Left hindlimb (tissue), 1 donor: ENCODE measurements at regions not wholly inside any gene's neighbourhood (a gene's known extent, or its start where the extent isn't known, plus 50 kb on each side); places are given as distances from the start of the nearest gene placed in this dataset.
"Not testable (repeated sequence)": the region's sequence is repeated elsewhere in the genome, so short reads cannot be mapped to it uniquely, and the experiment has no call there.

ENCODE experiments used
- DNase-seq: peaks from one replicate; pipeline ENCODE4 v3.0.0-alpha.2; 2018

DNA sequence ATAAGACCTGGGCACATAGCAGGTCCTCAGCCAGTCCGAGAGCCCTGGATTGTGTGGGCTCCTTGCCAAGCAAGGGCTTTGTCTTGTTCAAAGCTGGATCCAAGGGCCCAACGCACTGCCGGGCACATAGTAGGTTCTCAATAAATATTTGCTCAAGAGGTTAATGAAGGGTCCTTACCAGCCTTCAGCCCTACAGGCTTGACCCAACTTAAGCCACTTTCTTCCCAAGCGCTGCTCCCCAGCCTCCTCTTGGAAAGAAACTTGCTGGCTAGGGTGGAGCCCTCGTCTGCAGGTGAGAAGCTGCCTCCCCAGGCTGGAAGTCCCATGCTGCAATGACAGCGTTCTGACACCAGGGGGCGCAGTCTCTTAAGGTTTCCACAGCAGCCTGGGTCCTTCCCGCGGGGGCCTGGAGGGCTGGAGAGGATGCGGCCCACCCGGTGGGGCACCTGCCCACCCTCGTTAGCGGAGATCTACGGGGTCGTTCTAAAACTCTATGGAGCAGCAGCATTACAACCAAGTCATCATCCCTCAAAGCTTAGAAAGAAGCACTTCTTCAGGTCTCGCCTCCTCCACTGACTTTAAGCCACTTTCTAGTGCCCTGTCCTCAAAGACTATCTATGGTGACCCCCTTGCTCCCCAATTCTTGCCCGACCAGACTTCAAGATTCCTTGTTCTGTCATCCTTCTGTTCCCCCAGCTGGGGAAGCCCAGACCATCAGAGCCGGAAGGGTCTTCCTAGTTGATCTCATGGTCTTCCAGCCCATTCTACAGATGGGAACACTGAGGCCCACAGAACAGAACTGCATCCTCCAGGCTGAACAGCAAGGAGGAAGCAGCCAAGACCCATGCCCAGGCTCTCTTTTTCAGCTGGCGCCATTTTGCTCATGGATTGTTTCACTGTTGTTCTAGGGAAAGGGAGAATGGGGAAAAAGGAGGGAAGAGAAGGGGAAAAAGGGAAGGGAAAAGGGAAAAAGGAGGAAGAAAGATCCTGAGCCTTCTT is 115.4 kb downstream of the LHX2 start:
- peak; percentile 75 for DNase-seq

DNA sequence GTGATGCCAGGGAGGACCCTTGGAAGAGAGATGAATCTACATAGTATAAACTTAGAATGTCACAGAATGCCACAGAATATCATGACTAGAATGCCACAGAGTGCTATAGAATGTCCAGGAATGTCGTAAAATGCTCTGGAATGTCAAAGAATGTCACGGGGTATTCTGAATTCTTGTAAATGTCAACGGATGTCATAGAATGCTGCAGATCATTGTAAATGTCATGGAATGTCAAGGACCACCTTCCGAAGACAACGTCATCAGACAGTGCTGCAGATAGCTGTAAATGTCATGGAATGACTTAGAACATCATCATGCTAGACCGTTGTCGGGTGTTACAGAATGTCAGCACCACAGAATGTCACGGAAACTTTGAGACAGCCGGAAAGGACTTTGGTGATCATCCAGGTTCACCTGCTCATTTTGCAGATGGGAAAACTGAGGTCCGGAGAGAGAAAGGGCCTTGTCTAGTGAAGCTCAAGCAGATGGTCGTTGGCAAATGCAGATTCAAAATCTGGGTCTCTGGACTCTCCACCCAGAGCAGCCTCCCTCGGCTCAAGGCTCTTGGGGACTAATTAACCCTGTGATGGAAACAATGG is 117.1 kb downstream of the LHX2 start:
- DNase-seq: no peak

DNA sequence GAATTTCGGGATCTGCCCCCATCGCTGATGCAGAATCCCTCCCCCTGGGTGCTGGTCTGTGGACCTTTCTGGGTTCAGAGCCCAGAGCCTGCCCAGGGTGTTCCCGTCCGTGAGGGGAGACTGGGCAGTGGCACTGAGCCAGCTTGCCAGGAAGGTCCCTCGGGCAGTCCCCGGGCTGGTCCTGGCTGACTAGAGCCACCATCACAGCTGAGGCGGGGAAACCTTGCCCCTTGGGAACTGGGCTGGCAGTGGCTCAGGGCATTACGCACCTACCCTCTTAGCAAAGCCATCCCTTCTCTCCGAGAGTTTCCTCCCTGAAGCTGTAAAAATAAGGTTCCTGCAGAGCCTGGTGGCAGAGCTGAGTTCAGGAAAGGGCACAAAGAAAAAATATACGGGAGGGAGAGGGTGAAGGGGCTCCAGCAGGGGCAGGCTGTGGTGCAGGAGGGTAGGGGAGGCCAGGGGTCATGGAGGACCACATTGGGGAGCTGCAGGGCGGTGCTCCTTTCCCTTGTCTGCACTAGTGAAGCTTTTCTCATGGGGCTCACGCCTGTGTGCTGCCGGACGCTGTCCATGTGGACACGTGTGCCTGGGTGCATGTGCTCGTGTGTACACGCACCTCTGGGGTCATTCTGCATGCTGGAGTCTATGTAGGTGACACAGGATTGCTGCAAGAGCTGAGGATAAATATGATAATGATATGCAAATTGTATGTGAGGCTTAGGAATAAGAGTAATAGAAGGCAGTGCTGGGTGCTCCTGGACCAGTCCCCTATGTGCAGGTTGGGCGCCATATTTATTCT is 118.9 kb downstream of the LHX2 start:
- DNase-seq: no peak

DNA sequence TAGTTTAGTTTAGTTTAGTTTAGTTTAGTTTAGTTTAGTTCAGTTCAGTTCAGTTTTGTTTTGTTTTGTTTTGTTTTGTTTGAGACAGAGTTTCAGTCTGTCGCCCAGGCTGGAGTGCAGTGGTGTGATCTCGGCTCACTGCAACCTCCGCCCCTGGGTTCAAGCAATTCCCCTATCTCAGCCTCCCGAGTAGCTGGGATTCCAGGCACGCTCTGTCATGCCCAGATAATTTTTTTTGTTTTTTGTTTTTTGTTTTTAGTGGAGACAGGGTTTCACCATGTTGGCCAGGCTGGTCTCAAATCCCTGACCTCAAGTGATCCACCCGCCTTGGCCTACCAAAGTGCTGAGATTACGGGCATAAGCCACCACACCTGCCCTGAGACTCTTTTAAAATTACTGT is 120.0 kb downstream of the LHX2 start:
- DNase-seq: not testable (repeated sequence)

DNA sequence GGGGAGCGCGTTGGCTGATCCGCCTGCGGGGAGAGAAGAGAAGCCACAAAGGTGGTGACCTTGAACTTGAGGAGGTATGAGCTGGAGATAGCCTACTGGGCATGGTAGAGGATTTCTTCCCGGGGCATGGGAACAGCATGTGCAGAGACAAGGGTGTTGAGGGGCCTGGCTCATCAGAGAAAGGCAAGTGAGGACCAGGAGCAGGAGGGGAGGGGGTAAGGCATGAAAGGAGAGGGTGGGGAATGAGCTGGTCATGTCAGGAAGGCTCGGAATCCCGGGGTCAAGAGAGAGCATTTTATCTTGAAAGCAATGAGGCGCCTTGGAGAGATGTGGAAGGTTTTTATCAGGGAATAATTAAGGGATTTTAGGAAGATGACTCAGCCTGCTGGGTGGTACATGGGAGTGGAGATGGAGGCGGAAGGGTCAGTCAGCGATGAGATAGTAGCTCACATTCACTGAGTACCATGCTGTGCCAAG is 121.1 kb downstream of the LHX2 start:
- DNase-seq: no peak

DNA sequence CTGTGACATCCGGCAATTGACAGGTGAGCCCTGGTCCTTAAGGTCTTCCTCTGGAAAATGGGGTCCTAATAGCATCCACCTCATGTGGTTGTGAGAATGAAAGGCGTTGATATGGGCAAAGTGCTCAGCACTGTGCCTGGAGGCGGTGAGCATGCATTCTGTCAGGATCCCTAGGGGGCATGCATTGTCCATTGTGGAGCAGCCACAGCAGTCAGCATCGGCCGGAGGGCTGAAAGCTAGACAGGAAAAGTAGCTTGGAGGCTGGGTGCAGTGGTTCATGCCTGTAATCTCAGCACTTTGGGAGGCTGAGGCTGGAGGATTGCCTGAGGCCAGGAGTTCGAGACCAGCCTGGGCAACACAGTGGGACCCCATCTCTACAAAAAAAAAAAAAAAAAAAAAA is 122.2 kb downstream of the LHX2 start:
- no peak for DNase-seq

DNA sequence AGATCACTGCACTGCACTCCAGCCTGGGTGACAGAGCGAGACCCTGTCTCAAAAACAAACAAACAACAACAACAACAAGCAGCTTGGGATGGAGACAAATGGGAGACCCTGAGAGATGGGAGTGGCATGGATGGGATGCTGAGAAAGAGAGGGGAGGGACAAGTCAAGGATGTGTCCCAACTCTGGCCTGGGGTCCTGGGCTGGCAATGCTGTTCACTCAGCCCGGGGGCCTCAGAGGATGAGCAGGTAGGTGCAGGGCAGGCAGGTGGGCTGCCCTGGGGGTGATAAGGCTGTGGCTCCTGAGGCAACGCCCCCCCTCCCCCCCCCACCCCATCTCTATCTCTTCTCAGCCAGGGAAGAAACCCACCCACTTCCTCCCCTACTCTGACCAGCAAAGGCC is 123.0 kb downstream of the LHX2 start:
- DNase-seq: no peak

DNA sequence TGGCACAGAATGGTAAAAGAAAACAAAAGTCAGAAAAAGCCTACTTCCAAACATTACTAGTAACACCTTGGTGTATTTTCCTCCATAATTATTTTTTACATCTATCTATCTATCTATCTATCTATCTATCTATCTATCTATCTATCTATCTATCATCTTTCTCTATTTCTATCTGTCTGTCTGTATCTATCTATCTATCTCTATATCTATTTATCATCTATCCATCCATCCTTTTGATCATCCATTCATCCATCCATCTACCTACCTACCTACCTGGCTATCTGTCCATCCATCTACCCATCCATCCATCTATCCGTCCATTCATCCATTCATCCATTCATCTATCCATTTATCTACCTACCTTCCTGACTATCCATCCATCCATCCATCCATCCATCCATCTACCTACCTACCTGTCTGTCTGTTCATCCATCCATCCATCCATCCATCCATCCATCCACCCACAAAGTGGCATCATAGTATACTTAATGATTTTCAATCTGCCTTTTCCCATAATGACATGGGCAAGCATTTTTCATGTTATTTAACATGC is 121.9 kb upstream of the NEK6 start:
- DNase-seq: no peak

DNA sequence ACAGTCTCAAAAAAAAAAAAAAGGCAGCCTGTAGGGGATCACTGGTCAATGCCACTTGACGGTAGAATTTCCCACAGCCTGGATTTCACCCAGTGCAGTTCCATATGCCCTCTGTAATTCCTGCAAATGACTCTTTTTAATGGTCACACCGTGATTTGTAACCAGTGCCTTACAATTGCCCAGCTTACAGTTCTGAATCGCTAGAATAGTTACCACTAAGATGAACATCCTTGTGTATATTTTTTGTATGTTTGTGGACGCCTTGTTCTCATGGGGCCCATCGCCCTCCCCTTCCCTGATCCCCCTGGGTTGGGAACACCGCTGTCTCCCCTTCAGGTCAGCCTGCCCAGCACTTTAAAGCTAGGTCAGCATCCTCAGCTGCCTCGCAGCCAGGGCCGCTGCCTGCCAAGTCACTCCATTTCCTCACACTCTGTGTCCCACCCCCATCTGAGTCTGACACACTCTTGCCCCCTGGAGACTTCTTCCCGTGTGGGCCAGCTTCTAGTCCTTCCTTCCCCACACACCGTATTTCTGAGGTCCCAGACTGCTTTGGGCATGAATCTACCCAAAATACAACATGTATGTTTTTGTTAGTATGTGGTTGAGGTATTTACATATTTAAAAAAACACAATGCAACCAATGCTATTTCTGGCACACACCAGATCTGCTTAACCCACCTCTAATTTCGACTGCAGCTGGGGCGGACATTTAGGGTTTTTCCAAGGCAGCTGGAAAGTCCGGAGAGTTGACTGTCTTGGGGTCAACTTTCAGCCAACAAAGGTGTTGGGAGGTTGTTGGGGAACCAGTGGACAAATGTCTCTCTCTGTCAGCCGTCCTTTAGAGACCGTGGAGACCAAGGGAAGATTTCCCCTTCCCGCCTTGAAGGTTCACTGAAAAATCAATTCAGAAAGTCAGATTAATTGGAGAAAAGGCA is 120.5 kb upstream of the NEK6 start:
- no peak for DNase-seq

DNA sequence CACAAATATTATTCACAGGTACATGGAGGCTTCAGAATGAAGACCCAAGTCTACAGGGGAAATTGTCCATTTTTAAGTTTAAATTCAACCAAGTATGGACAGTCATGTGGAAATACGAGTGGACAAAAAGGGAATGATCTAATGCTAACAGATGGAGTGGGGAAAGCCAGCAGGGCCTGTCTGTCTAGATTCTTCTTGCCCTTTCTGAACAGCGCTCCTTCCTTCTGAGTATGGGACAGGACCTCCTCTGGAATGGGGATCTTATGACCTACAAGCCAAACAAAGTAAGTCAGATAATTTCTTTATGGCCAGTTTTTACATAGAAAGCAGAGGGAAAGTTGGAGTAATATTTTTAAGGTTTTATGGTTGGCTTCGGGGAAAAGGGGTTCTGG is 119.8 kb upstream of the NEK6 start:
- no peak for DNase-seq

DNA sequence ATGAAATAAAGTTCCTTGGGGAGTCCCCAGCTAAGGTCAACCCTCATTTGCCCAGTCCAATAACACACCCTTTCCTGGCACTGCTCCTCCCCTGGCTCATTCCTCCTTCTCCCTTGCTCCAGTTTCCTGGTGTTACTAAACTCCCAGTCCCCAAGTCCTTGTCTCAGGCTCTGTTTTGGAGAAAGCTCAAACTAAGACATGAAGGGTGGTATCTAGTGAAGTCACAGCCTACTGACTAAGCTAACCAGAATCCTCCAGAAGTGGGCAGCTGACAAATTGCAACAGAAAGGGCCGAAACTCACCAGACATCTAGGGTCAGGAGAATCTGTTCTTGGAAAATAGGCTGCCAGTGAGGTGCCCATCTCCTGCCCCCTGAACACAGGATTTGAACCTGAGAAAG is 118.7 kb upstream of the NEK6 start:
- no peak for DNase-seq

DNA sequence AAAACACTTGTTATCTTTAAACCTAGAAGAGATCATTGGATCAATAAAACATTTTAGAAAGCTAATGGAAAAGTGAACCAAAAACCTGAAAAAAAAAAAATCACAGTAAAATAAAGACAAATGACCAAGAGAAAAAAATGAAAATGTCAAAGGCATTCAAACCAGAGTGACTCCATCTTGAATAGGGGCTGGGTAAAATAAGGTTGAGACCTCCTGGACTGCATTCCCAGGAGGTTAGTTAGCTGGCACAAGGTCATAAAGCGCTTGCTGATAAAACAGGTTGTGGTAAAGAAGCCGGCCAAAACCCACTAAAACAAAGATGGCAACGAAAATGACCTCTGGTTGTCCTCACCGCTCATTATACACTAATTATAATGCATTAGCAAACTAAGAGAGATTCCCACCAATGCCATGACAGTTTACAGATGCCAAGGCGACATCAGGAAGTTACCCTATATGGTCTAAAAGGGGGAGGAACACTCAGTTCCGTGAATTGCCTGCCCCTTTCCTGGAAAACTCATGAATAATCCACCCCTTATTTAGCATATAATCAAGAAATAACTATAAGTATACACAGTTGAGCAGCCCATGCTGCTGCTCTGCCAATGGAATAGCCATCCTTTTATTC is 116.7 kb upstream of the NEK6 start:
- no peak for DNase-seq

DNA sequence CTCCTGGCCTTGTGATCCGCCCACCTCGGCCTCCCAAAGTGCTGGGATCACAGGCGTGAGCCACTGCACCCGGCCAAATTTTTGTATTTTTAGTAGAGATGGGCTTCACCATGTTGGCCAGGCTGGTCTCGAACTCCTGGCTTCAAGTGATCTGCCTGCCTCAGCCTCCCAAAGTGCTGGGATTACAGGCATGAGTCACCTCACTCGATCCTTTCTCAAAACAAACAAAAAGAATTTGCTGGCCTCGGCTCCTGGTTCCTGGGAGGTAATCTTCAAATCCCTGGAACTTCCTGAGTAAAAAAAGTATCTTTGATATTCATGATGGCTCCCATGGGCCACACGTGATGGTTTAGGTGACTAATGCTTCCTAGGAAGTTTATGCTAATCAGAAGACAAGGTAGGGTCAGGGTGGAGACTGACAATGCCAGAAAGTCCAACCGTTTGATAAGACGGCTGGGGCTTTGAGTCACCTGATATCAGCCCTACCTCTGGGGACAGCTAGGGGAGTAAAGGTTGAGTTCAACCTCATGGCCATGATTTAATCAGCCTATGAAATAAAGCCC is 113.1 kb upstream of the NEK6 start:
- not testable (repeated sequence) for DNase-seq

DNA sequence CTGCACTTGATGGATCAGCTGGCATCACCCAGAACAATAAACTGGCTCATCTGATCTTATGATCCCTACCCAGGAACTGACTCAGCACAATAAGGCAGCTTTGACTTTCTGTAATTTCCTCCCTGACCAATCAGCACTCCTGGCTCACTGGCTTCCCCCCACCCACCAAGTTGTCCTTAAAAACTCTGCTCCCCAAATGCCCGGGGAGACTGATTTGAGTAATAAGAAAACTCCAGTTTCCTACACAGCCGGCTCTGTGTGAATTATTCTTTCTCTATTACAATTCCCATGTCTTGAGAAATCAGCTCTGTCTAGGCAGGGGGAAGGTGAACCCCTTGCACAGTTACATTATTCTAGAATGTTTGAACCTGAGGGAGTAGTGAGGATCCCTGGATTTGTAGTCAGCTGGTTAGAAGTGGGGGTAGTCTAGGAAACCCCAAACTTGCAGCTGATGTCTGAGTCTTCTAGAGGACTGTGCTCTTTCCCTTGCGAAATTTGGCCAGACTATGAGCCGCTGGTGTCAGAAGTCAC is 111.7 kb upstream of the NEK6 start:
- DNase-seq: no peak

DNA sequence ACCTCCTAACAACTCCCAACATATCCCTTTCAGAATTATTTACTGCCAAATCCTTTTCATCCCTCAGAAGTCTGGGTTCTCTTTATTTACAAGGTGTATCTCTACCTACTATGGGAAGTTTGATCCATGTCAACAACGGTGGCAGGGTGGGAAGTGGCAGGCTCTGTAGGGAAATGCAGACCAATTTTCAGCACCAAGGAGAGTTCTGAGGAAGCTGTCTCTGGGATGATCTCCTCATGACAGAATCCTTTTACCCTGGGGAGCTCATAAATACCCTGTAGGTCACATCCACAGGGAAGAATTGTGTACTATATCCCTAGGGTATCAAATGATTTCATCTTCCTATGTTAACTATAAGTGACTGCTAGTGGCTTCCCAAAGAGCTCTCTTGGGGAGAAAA is 107.8 kb upstream of the NEK6 start:
- DNase-seq: no peak

DNA sequence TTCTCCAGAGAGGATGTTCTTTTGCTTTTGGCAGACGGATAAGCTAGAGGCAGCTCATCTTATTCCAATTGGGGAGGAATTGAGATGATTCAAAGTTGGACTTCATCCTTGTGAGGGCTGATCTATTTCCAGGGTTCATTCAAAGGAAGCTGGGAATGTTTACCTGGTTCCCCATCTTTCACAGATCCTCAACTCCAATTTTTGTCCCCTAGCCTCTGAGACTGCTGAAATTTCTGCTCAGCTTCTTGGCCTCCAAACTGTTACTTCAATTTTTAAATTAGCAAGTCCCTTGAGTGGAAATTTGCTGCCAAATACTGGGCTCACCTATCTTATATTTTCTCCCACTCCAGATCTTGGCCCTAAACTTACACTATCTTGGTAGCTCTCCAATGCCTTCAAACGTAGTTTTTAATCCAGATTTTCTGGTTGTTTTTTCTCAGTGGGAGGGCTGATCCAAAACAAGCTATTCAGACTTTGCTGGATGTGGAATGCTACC is 93.9 kb upstream of the NEK6 start:
- no peak for DNase-seq

DNA sequence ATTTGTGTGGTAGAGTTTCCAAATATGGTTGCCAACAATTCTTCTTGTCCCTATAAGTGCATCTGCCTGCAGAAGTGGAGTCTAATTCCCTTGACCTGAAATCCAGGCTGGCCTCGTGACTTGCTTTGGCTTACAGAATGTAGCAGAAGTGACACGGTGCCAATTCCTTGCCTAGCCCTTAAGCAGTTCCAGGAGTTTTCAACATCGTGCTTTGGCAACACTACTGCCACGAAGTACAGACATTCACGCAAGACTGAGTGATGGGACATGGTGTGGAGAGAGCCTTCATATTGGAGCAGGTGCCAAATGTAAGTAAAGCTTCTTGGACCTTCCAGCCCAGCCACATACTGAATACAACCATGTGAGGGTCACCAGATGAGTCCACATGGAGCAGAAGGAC is 92.9 kb upstream of the NEK6 start:
- no peak for DNase-seq

DNA sequence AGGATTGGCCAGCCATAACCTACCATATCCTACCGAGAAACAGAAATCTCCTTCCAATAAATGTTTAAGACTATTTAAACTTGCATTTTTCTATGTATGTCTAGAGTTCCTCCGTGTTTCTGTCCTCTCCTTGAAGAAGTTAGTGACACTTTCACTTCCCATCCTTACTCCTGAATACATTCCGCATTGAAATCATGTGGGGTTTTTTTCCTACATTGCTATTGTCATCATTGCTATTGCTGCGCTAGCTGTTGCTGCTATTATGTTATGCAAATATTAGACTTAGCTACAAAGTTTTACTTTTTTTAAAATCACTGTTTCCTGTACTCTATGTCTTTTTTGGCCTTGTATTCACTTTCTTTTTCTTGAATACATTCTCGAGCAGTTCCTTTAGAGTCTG is 83.3 kb upstream of the NEK6 start:
- DNase-seq: no peak

DNA sequence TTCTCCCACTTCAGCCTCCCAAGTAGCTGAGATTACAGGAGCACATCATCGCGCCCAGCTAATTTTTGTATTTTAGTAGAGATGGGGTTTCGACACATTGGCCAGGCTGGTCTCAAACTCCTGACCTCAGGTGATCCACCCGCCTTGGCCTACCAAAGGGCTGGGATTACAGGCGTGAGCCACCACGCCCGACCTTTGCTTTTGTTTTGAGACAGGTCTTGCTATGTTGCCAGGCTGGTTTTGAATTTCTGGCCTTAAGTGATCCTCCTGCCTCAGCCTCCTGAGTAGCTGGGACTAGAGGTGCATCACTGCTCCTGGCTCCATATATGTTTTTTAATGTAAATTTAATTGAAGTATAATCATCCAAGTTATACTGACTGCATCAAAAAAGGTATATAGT is 80.2 kb upstream of the NEK6 start:
- not testable (repeated sequence) for DNase-seq

DNA sequence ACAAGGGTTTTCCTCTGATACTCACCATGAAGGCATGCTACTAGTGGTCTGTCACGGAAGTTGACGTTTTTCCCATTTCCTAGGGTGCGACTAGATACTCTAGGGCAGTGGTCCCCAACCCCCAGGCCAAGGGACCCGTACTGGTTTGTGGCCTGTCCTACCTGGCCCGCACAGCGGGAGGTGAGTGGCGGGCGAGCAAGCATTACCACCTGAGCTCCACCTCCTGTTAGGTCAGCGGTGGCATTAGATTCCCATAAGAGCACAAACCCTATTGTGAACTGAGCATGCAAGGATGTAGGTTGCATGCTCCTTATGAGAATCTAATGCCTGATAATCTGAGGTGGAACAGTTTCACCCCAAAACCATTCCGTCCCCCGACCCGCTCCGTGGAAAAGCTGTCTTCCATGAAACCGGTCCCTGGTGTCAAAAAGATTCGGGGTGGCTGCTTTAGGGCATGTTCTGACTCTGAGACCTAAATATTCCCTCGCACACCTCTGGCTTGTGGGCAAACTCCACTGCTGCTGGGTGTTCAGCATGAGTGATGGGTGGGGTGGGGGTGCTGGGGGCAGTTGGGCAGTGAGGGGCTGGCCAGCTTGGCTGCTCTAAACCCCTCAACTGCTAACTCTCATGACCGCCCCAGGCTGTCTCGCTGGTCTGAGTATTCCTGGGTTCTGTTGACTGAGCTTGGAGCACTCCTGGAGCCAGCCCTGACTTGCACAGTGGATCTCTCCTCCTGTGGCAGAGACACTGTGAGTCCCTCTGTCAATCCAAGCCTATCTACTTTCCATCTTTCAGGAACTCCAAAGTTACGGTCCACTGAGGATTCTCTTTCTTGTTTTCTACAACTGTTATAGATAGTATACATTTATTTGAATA is 78.3 kb upstream of the NEK6 start:
- DNase-seq: no peak
